22Rv1 (cell line): ENCODE measurements at regions not wholly inside any gene's neighbourhood (a gene's known extent, or its start where the extent isn't known, plus 50 kb on each side); places are given as distances from the start of the nearest gene placed in this dataset.

Experiments
- CTCF ChIP-seq: fragments of 450-650 bp; IDR thresholded peaks from 2 replicates; pipeline ENCODE4 v1.5.1; 2017; ENCODE audit warnings: mild to moderate bottlenecking
- ZFX ChIP-seq: fragments of 450-650 bp; IDR thresholded peaks from 2 replicates; pipeline ENCODE4 v1.6.1; 2017; ENCODE audit warnings: antibody characterized with exemption, borderline replicate concordance

GRCh38 chr5:85263125-85263524 is 878.4 kb upstream of the EDIL3 start:
- TF ChIP-seq CTCF (no peak), ZFX (no peak)
